ENCODE measurements at regions not wholly inside any gene's neighbourhood (a gene's known extent, or its start where the extent isn't known, plus 50 kb on each side); places are given as distances from the start of the nearest gene placed in this dataset.
"Not testable (repeated sequence)": the region's sequence is repeated elsewhere in the genome, so short reads cannot be mapped to it uniquely, and the experiment has no call there.

- H2AK5ac ChIP-seq (ENCODE audit: low read length, severe bottlenecking): no peak overlapping the region
- H3K27ac ChIP-seq (ENCODE audit: low read length, poor library complexity, severe bottlenecking): no peak overlapping the region
- no peak overlapping the region for H4K8ac ChIP-seq (ENCODE audit: low read length)
- H3K36me3 ChIP-seq (ENCODE audit: control insufficient read depth in 1 of 2, insufficient read depth in 2 of 2, low read depth in 1 of 2, low read length in 2 of 2): no peaks in the 10 kb centered on the region
- H3K18ac ChIP-seq (ENCODE audit: low read depth in 1 of 2, low read length in 2 of 2): no peak overlapping the region
- H3K4me1 ChIP-seq (ENCODE audit: control insufficient read depth, insufficient read depth, low read depth, low read length): no peaks in the 10 kb centered on the region
- H2BK12ac ChIP-seq (ENCODE audit: low read length in 2 of 2): no peak overlapping the region
- no peak overlapping the region for H3K4me3 ChIP-seq (ENCODE audit: insufficient read depth in 1 of 2, low read depth in 1 of 2, low read length in 2 of 2)
- H3K79me1 ChIP-seq (replicated peaks; ENCODE audit: low read length, poor library complexity, severe bottlenecking): no peaks in the 10 kb centered on the region
- no peak overlapping the region for H2BK120ac ChIP-seq (ENCODE audit: low read depth, low read length)
- H2BK15ac ChIP-seq (ENCODE audit: low read depth, poor library complexity, severe bottlenecking): no peak overlapping the region
- H3K4me2 ChIP-seq (ENCODE audit: low read length, poor library complexity, severe bottlenecking): no peak overlapping the region
- H3K4ac ChIP-seq (ENCODE audit: low read depth in 1 of 2, low read length in 2 of 2): no peak overlapping the region
- no peak overlapping the region for H3K14ac ChIP-seq (ENCODE audit: low read length in 2 of 2)
- H3K27me3 ChIP-seq (ENCODE audit: control insufficient read depth in 1 of 2, insufficient read depth in 1 of 2, low read length in 2 of 2): peaks cover 0 to 4% of the 10 kb centered on the region in 2 experiments
- H4K91ac ChIP-seq (ENCODE audit: low read length): no peak overlapping the region
- H3K9ac ChIP-seq (ENCODE audit: low read length): no peak overlapping the region
- no peak overlapping the region for H2AFZ ChIP-seq (ENCODE audit: low read depth, low read length)
- H3K23ac ChIP-seq (ENCODE audit: low read length in 2 of 2): no peak overlapping the region
- no peak overlapping the region for H2BK5ac ChIP-seq (ENCODE audit: low read depth, low read length, poor library complexity, severe bottlenecking)
- no peaks in the 10 kb centered on the region for H3K9me3 ChIP-seq (ENCODE audit: control insufficient read depth, low read length)
- no peak for DNase-seq
Measured at GRCh38 chr4:112748352-112748878, 111.5 kb downstream of the LARP7 start.

GRCh38 chr4:112750749-112751148, 113.8 kb downstream of the LARP7 start:
- H3K36me3 ChIP-seq (ENCODE audit: control insufficient read depth in 1 of 2, insufficient read depth in 2 of 2, low read depth in 1 of 2, low read length in 2 of 2); H2BK120ac ChIP-seq (ENCODE audit: low read depth, low read length); H3K9me3 ChIP-seq (ENCODE audit: control insufficient read depth, low read length); H2AK5ac ChIP-seq (ENCODE audit: low read length, severe bottlenecking); H3K79me1 ChIP-seq (replicated peaks; ENCODE audit: low read length, poor library complexity, severe bottlenecking); H3K18ac ChIP-seq (ENCODE audit: low read depth in 1 of 2, low read length in 2 of 2); H2BK15ac ChIP-seq (ENCODE audit: low read depth, poor library complexity, severe bottlenecking); H3K4me3 ChIP-seq (ENCODE audit: insufficient read depth in 1 of 2, low read depth in 1 of 2, low read length in 2 of 2); H2AFZ ChIP-seq (ENCODE audit: low read depth, low read length); DNase-seq; H3K27ac ChIP-seq (ENCODE audit: low read length, poor library complexity, severe bottlenecking); H3K14ac ChIP-seq (ENCODE audit: low read length in 2 of 2); H2BK5ac ChIP-seq (ENCODE audit: low read depth, low read length, poor library complexity, severe bottlenecking); H3K27me3 ChIP-seq (ENCODE audit: control insufficient read depth in 1 of 2, insufficient read depth in 1 of 2, low read length in 2 of 2); H3K4me2 ChIP-seq (ENCODE audit: low read length, poor library complexity, severe bottlenecking); H3K4ac ChIP-seq (ENCODE audit: low read depth in 1 of 2, low read length in 2 of 2); H3K9ac ChIP-seq (ENCODE audit: low read length); H3K23ac ChIP-seq (ENCODE audit: low read length in 2 of 2); H4K8ac ChIP-seq (ENCODE audit: low read length); H3K4me1 ChIP-seq (ENCODE audit: control insufficient read depth, insufficient read depth, low read depth, low read length); H2BK12ac ChIP-seq (ENCODE audit: low read length in 2 of 2): not testable (repeated sequence)
- H4K91ac ChIP-seq (ENCODE audit: low read length): peak overlapping the region; percentile 12
- WGBS: 95% methylated on average over 7 of the region's 7 CpGs

GRCh38 chr4:112751447-112751846, 114.5 kb downstream of the LARP7 start:
- Histone ChIP-seq H3K79me1 (replicated peaks; ENCODE audit: low read length, poor library complexity, severe bottlenecking) (no peaks in the 10 kb centered on the region), H2BK12ac (ENCODE audit: low read length in 2 of 2) (no peak overlapping the region), H2BK120ac (ENCODE audit: low read depth, low read length) (no peak overlapping the region), H3K36me3 (ENCODE audit: control insufficient read depth in 1 of 2, insufficient read depth in 2 of 2, low read depth in 1 of 2, low read length in 2 of 2) (no peaks in the 10 kb centered on the region), H2BK15ac (ENCODE audit: low read depth, poor library complexity, severe bottlenecking) (no peak overlapping the region), H3K4ac (ENCODE audit: low read depth in 1 of 2, low read length in 2 of 2) (no peak overlapping the region), H3K9ac (ENCODE audit: low read length) (no peak overlapping the region), H2AFZ (ENCODE audit: low read depth, low read length) (no peak overlapping the region), H4K91ac (ENCODE audit: low read length) (no peak overlapping the region), H3K18ac (ENCODE audit: low read depth in 1 of 2, low read length in 2 of 2) (no peak overlapping the region), H3K23ac (ENCODE audit: low read length in 2 of 2) (no peak overlapping the region), H4K8ac (ENCODE audit: low read length) (no peak overlapping the region), H2BK5ac (ENCODE audit: low read depth, low read length, poor library complexity, severe bottlenecking) (no peak overlapping the region), H3K14ac (ENCODE audit: low read length in 2 of 2) (no peak overlapping the region), H3K27ac (ENCODE audit: low read length, poor library complexity, severe bottlenecking) (no peak overlapping the region), H2AK5ac (ENCODE audit: low read length, severe bottlenecking) (no peak overlapping the region), H3K27me3 (ENCODE audit: control insufficient read depth in 1 of 2, insufficient read depth in 1 of 2, low read length in 2 of 2) (peaks cover 0 to 4% of the 10 kb centered on the region in 2 experiments), H3K4me2 (ENCODE audit: low read length, poor library complexity, severe bottlenecking) (no peak overlapping the region), H3K4me1 (ENCODE audit: control insufficient read depth, insufficient read depth, low read depth, low read length) (no peaks in the 10 kb centered on the region), H3K9me3 (ENCODE audit: control insufficient read depth, low read length) (no peaks in the 10 kb centered on the region), H3K4me3 (ENCODE audit: insufficient read depth in 1 of 2, low read depth in 1 of 2, low read length in 2 of 2) (no peak overlapping the region)
- DNase-seq: no peak
- no CpG with 5 or more reads among the region's 1 CpG for WGBS

- no peak overlapping the region for H3K27ac ChIP-seq (ENCODE audit: low read length, poor library complexity, severe bottlenecking)
Measured at GRCh38 chr4:112752061-112752460, 115.1 kb downstream of the LARP7 start.

More at GRCh38 chr4:112752061-112752460, 115.1 kb downstream of the LARP7 start:
- Histone ChIP-seq H3K9ac (ENCODE audit: low read length) (no peak overlapping the region), H3K4me3 (ENCODE audit: insufficient read depth in 1 of 2, low read depth in 1 of 2, low read length in 2 of 2) (no peak overlapping the region), H2BK5ac (ENCODE audit: low read depth, low read length, poor library complexity, severe bottlenecking) (no peak overlapping the region), H3K27me3 (ENCODE audit: control insufficient read depth in 1 of 2, insufficient read depth in 1 of 2, low read length in 2 of 2) (peaks cover 0 to 4% of the 10 kb centered on the region in 2 experiments), H2BK15ac (ENCODE audit: low read depth, poor library complexity, severe bottlenecking) (no peak overlapping the region), H3K18ac (ENCODE audit: low read depth in 1 of 2, low read length in 2 of 2) (no peak overlapping the region), H3K4me2 (ENCODE audit: low read length, poor library complexity, severe bottlenecking) (no peak overlapping the region), H2AK5ac (ENCODE audit: low read length, severe bottlenecking) (no peak overlapping the region), H3K9me3 (ENCODE audit: control insufficient read depth, low read length) (no peaks in the 10 kb centered on the region), H3K36me3 (ENCODE audit: control insufficient read depth in 1 of 2, insufficient read depth in 2 of 2, low read depth in 1 of 2, low read length in 2 of 2) (no peaks in the 10 kb centered on the region), H3K23ac (ENCODE audit: low read length in 2 of 2) (no peak overlapping the region), H4K91ac (ENCODE audit: low read length) (no peak overlapping the region), H3K14ac (ENCODE audit: low read length in 2 of 2) (no peak overlapping the region), H2BK12ac (ENCODE audit: low read length in 2 of 2) (no peak overlapping the region), H2AFZ (ENCODE audit: low read depth, low read length) (no peak overlapping the region), H3K79me1 (replicated peaks; ENCODE audit: low read length, poor library complexity, severe bottlenecking) (no peaks in the 10 kb centered on the region), H3K4me1 (ENCODE audit: control insufficient read depth, insufficient read depth, low read depth, low read length) (no peaks in the 10 kb centered on the region), H3K4ac (ENCODE audit: low read depth in 1 of 2, low read length in 2 of 2) (no peak overlapping the region), H2BK120ac (ENCODE audit: low read depth, low read length) (no peak overlapping the region), H4K8ac (ENCODE audit: low read length) (no peak overlapping the region)
- 80% methylated on average over 1 of the region's 1 CpG for WGBS
- no peak for DNase-seq
